HEK293 (cell line): ENCODE measurements at regions not wholly inside any gene's neighbourhood (a gene's known extent, or its start where the extent isn't known, plus 50 kb on each side); places are given as distances from the start of the nearest gene placed in this dataset.

ENCODE experiments used
- IKZF3 ChIP-seq: fragments of 450-650 bp; IDR thresholded peaks from 2 replicates; pipeline ENCODE4 v1.5.0; 2018; ENCODE audit warnings: missing biosample characterization, mild to moderate bottlenecking, missing genetic modification characterization, moderate library complexity
- ZNF350 ChIP-seq: fragments of 450-650 bp; formaldehyde crosslinking; IDR thresholded peaks from 2 replicates; pipeline ENCODE4 v1.5.0; 2017; ENCODE audit warnings: missing biosample characterization, mild to moderate bottlenecking, missing genetic modification characterization
- ZNF701 ChIP-seq: fragments of 450-650 bp; formaldehyde crosslinking; IDR thresholded peaks from 2 replicates; pipeline ENCODE4 v1.5.1; 2016; ENCODE audit warnings: missing biosample characterization, missing genetic modification characterization

- TF ChIP-seq ZNF350 (tag by site-specific recombination) (no peak), IKZF3 (tag by site-specific recombination) (no peak), ZNF701 (tag by site-specific recombination) (no peak)
These were observed 171.9 kb downstream of the EN1 start for GRCh38 chr2:118675531-118675930.
